Neural cell (in vitro differentiated cells): ENCODE measurements at regions not wholly inside any gene's neighbourhood (a gene's known extent, or its start where the extent isn't known, plus 50 kb on each side); places are given as distances from the start of the nearest gene placed in this dataset.

Source experiments
- CTCF ChIP-seq: fragments of 450-650 bp; IDR thresholded peaks from 2 replicates; pipeline ENCODE4 v1.5.1; 2014; ENCODE audit warnings: antibody characterized with exemption, mild to moderate bottlenecking, moderate library complexity; ENCODE audit not compliant: poor library complexity, severe bottlenecking
- EP300 ChIP-seq: fragments of 450-650 bp; conservative IDR thresholded peaks from 2 replicates; pipeline ENCODE4 v1.6.1; 2014; ENCODE audit warnings: antibody characterized with exemption, mild to moderate bottlenecking, moderate library complexity; ENCODE audit not compliant: poor library complexity, severe bottlenecking
- EZH2 ChIP-seq: fragments of 200-600, 300-800 bp; shearing (Covaris generic), sonication (generic); IDR thresholded peaks from 2 replicates; pipeline ENCODE4 v1.6.1; 2014; ENCODE audit warnings: antibody characterized with exemption, low read length, borderline replicate concordance, mild to moderate bottlenecking; ENCODE audit not compliant: insufficient read depth, poor library complexity, severe bottlenecking
- REST ChIP-seq: IDR thresholded peaks from 2 replicates; pipeline ENCODE4 v1.6.1; 2012; ENCODE audit warnings: borderline replicate concordance

GRCh38 chr4:153962311-153963039 is 173.6 kb upstream of the SFRP2 start:
- TF ChIP-seq CTCF (no peak), REST (no peak), EP300 (no peak), EZH2 (no peak)
